ENCODE measurements at regions not wholly inside any gene's neighbourhood (a gene's known extent, or its start where the extent isn't known, plus 50 kb on each side); places are given as distances from the start of the nearest gene placed in this dataset.
"Not testable (repeated sequence)": the region's sequence is repeated elsewhere in the genome, so short reads cannot be mapped to it uniquely, and the experiment has no call there.

DNA sequence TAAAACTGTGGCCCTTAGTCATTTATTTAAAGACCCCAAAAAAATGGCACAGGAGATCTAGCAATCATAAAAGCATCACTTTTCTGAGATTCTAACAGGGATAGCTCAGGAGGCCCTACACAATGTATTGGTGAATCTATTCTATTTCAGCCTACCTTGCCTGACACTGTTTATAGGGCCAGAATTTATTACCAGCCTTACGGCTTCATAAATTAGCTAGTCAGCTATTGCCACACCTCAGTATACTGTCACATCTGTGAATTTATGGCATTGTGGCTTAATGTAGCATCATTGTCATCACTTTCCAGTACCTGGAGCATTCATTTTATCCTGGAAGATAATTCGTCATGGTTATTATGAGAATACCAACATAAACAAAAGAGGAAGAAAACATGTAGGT is 121.2 kb upstream of the ERG start:
- DNase-seq, result no peak

DNA sequence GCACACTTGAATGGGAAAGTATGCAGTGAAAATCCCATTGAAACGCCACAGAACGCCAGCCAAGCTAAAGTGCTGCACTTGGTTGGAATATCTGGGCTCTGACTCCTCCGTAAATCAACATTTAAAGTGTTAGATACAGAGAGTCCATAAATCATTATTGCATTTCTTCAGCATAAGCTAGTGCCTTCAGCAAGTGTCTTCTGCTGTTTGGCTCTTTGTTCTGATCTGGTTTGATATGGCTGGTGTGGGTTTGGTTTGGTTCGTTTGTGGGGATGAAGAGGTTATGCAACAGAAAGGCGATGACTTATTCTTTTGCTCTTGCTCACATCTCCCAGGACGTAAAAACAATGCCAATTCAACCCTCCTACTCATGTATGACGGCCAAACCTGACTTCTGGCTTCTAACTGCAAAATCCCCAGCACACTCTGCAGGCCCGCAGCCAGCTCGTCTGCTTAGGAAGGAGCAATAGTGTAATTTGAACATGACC is 121.8 kb upstream of the ERG start:
- DNase-seq, result no peak

DNA sequence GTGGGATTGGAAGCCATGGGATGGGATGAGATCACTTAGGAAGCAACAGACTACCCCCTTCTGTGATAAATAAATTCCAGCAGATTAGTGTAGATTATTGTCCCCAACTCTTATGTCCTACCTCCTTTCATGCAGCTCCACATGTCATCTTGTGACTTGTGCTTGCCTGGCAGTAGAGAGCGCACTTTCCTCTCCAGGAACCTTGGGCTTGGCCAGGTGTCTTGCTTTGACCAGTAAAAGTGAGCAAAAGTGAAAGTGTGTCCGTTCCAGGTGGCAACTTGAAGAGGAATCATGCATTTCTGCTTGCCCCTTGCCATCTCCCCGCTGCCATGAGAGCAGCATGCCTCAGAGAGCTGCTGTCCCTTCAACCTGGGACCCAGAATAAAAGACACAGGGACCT is 122.9 kb upstream of the ERG start:
- no peak for DNase-seq

DNA sequence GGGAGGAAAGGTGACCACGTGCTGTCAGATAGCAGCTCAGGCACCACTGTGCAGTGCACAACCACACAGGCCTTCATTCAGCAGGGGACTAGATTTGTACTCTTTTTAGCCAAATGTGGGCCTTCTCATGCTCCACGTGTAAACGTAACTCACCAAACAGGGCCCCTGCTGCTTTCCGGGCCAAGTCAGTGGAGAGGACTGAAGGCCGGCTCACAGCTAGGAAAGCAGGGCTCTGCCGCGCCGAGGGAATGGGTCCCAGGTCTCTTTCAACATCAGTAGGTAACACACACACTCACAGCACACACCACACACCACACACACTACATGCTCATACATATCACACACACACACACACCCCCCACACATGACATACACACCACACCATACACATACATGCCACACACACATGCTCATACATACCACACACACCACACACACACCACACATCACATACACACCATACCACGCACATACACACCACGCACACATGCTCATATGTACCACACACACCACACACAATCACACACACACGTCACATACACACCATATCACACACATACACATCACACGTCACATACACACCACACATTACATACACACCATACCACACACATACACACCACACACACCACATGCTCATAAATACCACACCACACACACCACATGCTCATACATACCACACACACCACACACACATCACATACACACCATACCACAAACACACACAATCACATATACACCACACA is 124.0 kb upstream of the ERG start:
- no peak for DNase-seq

DNA sequence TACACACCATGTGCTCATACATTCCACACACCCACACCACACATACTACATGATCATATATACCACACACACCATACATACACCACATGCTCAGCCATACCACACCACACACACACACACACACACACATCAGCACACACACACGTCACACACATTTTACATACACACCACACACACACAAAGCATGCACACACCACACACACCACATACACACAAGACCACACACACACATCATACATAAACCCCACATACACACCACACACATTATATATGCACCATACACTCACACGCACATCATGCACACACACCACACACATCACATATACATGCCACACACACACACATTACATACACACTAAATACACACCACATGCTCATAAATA is 124.5 kb upstream of the ERG start:
- DNase-seq, result no peak

DNA sequence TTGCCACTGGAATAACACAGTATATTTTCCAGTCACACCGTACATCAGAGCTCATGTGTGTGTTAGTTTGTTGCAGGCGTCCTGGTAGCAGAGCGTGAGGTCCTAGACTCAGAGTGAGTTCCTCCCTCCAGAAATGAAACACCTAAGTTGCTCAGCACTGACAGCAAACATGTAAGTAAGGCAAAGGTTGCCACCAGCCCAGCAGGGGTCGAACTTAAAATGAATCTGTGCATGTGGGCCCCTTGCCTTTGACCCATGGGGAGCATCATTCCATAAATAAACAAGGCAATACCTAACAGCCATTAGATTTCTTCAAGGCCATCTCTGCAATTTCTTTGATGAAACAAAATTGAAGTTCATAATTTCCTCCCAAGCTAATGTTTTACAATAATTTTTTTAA is 125.3 kb upstream of the ERG start:
- no peak for DNase-seq

DNA sequence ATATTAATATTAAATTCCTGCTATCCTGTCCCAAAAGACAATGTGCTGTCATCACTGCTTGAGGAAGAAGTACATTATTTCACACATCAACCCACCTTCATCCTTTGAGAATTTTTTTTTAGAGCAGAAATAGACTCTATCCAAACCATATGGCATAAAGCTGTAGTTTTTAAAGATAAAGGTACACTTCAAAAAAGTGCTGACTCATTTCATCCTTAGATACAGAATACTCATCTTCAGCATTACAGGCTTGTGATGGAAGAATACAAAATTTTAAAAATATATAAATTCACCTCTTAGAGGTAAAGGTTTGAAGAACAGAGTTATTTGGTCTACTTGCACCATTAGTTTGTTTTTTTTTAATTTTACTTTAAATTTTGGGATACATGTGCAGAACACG is 126.7 kb upstream of the ERG start:
- no peak for DNase-seq

DNA sequence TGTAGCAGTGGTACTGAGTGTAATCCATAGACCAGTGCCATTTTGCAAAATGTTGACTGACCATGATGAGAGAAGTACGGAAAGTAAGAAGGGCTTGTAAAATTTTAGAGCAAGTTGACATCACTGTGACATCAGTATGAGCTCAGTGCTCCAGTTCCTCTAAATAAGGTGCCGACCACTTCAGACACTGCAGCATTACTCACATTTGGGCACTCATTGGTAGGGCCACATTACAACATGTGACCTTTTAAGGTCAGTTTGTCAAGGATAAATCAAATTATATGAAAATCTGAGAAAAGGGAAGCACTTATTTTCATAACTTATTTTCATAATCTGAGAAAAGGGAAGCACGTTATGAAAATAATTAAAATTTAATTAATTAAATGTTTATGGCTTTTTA is 128.0 kb upstream of the ERG start:
- no peak for DNase-seq

DNA sequence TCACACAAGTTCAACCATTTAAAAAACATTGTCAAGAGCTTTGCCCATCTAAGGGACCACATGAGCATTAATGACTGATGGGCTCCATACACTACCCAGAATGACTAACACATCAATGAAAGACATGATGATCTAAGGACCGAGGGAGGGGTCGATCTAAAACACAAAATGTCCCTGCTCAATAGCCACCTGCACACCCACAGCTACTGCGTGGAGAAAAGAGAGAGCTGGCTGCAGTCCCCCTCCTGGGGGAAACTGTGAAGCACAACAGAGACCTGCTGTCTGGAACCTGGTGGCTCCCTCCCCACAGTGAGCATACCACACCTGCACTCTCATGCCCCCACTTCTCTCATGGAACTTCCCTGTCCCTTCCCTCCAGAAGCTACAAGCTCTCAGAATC is 130.1 kb upstream of the ERG start:
- DNase-seq, result no peak

DNA sequence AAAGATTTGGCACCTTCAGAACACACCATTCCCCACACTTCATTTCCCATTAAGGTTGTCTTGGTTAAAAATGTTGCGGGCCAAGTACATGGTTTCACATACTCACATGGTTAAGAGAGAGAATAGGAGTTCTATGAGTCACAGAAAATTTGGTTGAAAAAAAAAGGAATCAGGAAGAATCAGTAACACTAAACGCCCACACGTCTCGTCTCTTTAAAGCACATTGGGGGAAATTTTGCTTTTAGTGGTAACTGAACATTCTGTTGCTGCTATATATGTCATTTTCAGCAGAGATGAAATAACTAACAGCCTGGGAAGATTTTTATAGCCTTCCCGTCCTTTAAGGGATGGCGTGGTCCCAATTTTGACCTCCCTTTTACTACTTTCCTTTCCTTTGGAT is 132.9 kb upstream of the ERG start:
- DNase-seq, result no peak

DNA sequence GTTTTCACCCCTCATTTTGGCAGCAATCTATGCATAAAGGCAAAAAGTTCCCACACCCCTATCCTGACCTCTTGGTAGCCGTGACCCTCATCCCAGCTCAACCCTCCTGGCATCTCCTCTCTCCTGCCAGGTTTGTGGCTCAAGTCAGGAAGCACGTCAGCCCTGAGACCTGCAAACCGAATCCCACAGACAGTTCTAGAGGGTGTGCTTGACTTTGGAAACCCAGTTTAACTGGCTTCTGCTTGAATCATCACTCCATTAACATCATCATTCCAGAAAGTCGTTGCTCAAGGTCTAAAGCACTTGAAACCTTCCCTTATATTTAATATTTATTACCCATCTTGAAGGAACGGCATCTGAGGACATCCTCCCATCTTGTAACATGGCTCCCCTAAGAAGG is 133.4 kb upstream of the ERG start:
- DNase-seq, result no peak

DNA sequence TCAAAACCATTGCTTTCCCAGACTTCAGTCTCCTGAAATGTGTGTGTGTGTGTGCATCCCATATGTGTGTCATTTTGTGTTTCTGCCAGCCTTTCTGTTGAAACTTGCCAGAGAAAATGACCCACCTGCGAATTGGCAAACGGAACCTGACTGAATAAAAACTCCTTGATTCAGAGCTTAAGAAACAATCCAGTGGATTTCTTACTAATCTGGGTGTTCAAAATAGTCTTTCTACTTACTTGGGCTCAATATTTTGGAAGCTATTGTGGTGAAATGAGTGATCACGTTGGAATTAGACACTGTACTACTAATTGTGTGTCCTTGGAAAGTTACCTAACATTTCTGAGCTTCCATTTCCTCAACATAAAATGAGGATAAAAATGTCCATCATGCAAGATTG is 138.9 kb upstream of the ERG start:
- no peak for DNase-seq

DNA sequence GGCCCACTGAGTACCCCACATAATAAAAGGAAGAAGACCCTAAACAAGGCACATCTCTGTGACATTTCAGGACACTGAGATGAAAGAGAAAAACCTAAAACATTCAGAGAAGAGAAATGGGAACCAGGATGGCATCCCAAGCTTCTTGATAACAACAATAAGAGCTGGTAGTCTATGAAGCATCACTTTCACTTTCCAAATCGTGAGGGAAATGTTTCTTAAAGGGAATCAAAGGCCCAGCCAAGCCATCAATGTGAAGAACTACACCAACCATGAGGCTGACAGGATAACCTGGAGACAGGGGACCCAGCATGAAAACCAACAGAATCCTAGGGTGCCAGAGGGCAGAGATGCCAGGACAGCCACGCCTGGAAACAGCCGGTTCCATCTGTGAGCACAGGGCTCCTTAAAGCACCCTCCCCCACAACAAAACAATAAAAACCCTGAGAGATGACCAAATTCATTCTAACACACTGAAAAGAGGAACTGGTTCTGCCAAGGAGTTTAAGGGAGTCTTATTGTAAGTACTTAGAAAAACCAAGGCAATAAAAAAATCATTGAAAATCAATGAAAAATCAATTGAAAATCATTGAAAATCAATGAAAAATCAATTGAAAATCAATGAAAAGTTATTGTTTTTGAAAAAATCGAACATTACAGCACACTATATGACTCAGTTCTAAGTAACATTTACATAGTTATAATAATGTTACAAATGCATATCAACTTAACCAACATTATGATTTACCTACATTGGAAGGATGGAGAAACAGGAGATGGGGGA is 141.5 kb upstream of the ERG start:
- no peak for DNase-seq

DNA sequence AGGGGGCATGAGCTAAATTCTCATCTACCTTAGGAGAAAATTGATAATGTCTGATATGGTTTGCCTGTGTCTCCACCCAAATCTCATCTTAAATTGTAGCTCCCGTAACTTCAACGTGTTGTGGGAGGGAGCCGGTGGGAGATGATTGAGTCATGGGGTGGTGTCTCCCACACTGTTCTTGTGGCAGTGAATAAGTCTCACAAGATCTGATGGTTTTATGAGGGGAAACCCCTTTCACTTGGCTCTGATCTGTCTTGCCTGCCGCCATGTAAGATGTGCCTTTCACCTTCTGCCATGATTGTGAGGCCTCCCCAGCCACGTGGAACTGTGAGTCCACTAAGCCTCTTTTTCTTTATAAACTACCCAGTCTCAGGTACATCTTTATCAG is 142.1 kb upstream of the ERG start:
- not testable (repeated sequence) for DNase-seq

DNA sequence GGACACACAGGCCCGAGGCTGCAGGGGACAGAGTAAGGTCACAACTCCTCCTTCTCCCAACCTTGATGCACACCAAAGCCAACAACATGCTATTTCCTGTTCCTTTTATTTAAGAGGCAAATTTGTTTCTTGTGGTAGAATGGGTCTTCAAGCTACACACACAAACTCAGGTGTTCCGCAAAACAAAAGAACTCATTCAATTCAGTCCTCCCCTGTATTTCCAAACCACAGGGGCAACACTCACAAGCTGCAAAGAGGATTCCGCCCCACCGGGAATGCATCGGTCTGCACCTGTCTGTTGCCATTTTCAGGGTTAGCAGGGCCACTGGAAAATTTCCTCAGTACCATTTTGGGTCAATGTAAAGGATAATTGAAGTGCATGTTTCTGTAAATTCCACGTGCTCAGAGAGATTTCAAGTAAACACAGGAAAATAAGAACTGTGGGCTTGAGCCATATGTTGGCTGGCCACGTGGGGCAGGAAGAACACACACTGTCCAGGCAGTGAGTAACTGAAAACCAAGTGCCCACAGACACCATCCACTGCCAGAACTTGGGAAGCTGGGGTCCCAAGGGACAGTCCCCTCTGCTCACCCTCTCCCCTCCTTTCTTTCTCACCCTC is 145.2 kb upstream of the ERG start:
- DNase-seq, result no peak

DNA sequence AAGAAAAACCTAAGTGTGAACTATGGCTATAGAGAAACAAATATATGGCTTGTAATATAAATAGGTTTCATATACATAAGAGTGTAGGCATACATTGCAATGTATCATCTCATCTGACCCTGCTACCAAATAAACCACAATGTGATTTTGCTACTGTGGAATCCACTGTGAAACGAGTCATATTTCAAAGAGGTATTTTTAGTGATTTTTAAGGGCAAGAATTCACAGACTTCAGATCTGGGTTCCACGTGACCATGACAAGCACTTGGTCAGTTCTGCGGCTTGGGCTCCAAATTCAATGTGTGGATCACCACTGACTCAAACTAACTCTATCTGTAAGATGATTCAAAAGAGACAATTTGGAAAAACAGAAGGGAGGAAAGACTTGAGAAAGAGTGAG is 147.0 kb upstream of the ERG start:
- no peak for DNase-seq

DNA sequence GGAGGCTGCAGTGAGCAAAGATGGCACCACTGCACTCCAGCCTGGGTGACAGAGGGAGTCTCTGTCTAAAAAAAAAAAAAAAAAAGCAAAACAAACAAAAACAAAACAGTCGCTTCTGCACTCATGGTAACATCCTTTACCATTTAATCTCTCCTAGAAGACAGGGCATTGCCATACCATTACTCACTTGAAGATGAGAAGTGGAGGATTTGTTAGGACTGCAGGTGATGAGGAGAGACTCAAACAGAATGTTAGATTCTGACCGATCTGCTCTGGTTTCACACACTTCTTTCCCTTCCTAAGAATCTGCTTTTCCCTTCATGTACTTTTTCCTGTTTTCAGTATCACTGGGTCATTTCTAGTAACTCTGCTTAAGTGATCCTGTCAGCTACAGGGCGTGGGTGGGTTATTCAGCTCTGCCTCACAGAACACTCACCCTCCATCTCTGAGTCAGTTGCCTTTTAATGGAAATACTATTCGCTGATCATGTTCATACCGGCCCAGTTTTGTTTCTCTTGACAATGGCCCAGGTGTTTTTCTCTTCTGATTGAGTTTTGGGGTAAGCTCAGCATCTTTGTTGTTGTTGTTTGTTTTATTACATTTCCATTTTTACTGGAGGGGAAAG is 148.0 kb upstream of the ERG start:
- no peak for DNase-seq

DNA sequence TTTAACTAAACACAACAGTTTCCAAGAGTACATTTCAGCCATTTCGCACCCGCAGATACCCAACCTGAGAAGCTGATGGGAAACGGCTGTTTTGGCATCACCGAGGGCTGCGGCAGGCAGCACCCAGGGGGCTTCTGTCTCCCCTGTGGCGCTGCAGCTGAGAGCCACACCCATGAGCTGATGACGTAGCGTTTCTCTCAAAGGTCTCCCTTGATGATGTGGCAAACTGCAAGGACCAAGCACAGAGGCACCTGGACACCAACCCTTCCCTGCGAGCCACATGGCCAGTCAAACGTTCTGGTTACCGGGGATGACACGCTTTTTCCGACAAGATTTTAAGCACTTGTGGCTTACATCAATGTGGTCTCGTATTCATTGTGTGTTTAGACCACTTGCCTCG is 150.8 kb upstream of the ERG start:
- no peak for DNase-seq

DNA sequence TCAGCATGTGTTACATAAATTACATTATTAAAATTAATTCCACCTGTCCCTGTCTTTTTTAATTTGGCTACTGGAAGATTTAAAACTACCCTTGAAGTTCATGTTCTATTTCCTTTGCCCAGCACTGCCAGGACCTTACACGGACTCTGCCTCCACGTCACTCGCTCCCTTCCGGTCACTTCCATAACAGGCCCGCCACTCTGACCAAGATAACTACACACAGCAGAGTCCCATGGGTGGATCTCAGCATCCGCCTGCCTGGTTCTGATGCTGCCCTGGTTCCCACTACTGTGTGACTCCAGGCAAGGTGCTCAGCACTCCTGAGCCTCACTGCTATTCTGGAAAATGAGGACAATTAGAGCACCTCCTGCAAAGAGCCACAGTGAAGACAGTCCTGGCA is 153.3 kb upstream of the ERG start:
- DNase-seq, result no peak

DNA sequence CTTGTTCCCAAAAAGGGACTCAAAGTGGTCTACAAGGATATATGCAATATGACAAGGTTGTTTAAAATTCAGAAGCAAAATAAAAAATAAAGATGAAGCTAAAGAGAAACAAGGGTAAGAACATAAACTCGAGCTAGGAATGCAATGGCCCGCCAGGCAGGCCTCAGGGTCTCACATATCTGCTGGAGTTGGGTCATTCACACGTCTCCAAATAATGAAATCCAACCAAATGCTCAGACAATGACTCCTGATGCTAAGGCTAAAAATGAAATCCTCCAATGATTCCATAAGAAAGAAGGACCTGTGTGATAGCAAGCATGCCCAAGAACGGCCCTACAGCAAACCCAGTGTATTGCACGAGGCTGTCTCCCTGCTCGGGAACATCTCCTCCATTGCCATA is 153.3 kb upstream of the ETS2 start:
- DNase-seq, result no peak

DNA sequence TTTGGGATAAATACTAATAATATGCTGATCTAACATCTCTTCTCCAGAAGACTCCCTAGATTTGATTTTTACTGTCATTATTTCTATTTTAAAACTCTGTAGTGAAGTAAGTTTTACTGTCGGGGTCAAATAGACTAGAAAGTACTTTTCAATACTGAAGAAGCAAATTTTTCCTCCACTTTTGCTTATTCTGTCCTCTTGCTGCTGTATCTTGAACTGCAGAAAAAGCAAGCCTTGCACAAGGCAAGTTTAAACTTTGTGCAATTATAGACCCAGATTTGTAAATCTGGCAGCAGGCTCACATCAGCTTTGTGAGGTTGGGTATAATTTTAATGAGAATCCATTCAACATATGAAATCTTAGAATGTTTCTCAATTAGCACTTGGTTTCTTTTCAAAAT is 151.1 kb upstream of the ETS2 start:
- no peak for DNase-seq

DNA sequence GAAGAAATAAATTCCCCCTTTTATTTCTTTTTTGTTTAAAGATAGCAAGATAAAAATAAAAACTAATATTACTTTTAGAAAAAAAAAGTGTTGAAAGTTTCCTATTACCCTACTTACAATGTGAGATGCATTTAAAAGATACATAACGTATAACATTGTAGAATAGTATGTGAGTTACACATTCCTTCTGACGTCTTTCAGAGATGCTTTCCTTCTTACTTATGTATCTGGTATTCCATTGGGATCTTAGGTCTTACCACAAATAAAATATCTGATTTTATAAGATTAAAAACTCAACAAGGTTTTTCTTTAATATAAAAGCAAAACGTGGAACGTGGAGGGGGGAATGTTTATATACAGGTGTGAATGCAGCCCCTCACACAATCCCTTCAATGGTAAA is 147.2 kb upstream of the ETS2 start:
- no peak for DNase-seq

DNA sequence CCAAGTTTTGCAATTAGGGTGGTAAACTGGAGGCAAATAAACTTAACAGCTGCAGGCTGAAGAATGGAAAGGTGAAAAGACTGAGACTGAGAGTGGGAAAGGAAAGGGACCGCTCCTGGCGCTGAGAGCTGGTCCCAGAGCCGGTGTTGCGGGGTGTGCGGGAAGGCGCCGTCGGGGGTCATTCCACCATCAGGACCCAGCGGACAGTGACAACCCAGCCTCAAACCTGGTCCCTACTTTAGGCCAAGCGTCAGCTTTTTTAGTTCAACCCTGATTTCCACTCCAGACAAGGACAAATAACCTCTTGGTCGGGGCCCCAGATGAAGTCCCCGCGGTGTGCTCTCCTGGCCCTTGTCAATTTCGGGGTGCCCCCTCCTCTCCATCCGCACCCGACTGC is 145.8 kb upstream of the ETS2 start:
- no peak for DNase-seq

All from central memory CD4-positive, alpha-beta T cell (primary cell).